HG02678 (cell line): ENCODE measurements at regions not wholly inside any gene's neighbourhood (a gene's known extent, or its start where the extent isn't known, plus 50 kb on each side); places are given as distances from the start of the nearest gene placed in this dataset.

Experiments used
- ATAC-seq: cut with Tn5 transposase; IDR thresholded peaks from one replicate; pipeline ENCODE4 v1.9.1; 2021; ENCODE audit warnings: mild to moderate bottlenecking, moderate library complexity; ENCODE audit not compliant: unreplicated experiment

GRCh38 chr2:173806761-173807160 lies 158.4 kb downstream of the SP3 start:
- ATAC-seq, result no peak

- ATAC-seq, result no peak
Measured at GRCh38 chr2:173808718-173809117, 156.5 kb downstream of the SP3 start.

GRCh38 chr2:173812321-173812720 lies 152.9 kb downstream of the SP3 start:
- no peak for ATAC-seq

- no peak for ATAC-seq
Measured at GRCh38 chr2:173814306-173814705, 150.9 kb downstream of the SP3 start.

GRCh38 chr2:173815772-173816171 lies 149.4 kb downstream of the SP3 start:
- no peak for ATAC-seq

GRCh38 chr2:173817582-173817981 lies 147.6 kb downstream of the SP3 start:
- ATAC-seq, result no peak

- no peak for ATAC-seq
Measured at GRCh38 chr2:173818285-173818684, 146.9 kb downstream of the SP3 start.

GRCh38 chr2:173819852-173820251 lies 145.3 kb downstream of the SP3 start:
- ATAC-seq, result no peak

- no peak for ATAC-seq
Measured at GRCh38 chr2:173821451-173821850, 143.7 kb downstream of the SP3 start.

- ATAC-seq, result no peak
Measured at GRCh38 chr2:173822889-173823542, 142.2 kb downstream of the SP3 start.

GRCh38 chr2:173823543-173823939 lies 141.6 kb downstream of the SP3 start:
- no peak for ATAC-seq

- no peak for ATAC-seq
Measured at GRCh38 chr2:173828189-173829142, 136.7 kb downstream of the SP3 start.

- no peak for ATAC-seq
Measured at GRCh38 chr2:173829727-173830126, 135.4 kb downstream of the SP3 start.

GRCh38 chr2:173830170-173830569 lies 135.0 kb downstream of the SP3 start:
- no peak for ATAC-seq

GRCh38 chr2:173831312-173832229 lies 133.6 kb downstream of the SP3 start:
- ATAC-seq, result no peak

GRCh38 chr2:173834141-173834540 lies 131.0 kb downstream of the SP3 start:
- no peak for ATAC-seq

- no peak for ATAC-seq
Measured at GRCh38 chr2:173835726-173836125, 129.4 kb downstream of the SP3 start.

- ATAC-seq, result no peak
Measured at GRCh38 chr2:173841110-173841509, 124.1 kb downstream of the SP3 start.

- no peak for ATAC-seq
Measured at GRCh38 chr2:173843526-173843925, 121.6 kb downstream of the SP3 start.

- no peak for ATAC-seq
Measured at GRCh38 chr2:173851141-173851641, 114.0 kb downstream of the SP3 start.

GRCh38 chr2:173854141-173854540 lies 111.0 kb downstream of the SP3 start:
- ATAC-seq, result no peak
